Bronchial epithelial cell (primary cell): ENCODE measurements at regions not wholly inside any gene's neighbourhood (a gene's known extent, or its start where the extent isn't known, plus 50 kb on each side); places are given as distances from the start of the nearest gene placed in this dataset.

Experiments used
- DNase-seq: peaks from one replicate; pipeline ENCODE4 v3.0.0-alpha.2; 2010; ENCODE audit warnings: low read depth
- FAIRE-seq: peaks from 2 replicates; lab custom pipeline; 2011; peaks lifted over from hg19 to GRCh38; lab: Jason Lieb, UNC
- H3K27me3 ChIP-seq: 2 replicates; pipeline ENCODE4 v1.5.1; 2011; ENCODE audit warnings: low read length; ENCODE audit not compliant: control insufficient read depth, insufficient read depth
- H3K36me3 ChIP-seq: 2 replicates; pipeline ENCODE4 v1.5.1; 2011; ENCODE audit warnings: low read length; ENCODE audit not compliant: control insufficient read depth, insufficient read depth
- H3K4me3 ChIP-seq: 2 replicates; pipeline ENCODE4 v1.5.1; 2011; ENCODE audit warnings: mild to moderate bottlenecking, low read depth, low read length, control low read depth
- TF ChIP-seq, protein P1 (sequence below): IDR thresholded peaks from 2 replicates; pipeline ENCODE4 v1.5.1; 2011; ENCODE audit warnings: mild to moderate bottlenecking, moderate library complexity, low read length, control low read depth, inconsistent platforms; ENCODE audit not compliant: insufficient read depth, severe bottlenecking

DNA sequence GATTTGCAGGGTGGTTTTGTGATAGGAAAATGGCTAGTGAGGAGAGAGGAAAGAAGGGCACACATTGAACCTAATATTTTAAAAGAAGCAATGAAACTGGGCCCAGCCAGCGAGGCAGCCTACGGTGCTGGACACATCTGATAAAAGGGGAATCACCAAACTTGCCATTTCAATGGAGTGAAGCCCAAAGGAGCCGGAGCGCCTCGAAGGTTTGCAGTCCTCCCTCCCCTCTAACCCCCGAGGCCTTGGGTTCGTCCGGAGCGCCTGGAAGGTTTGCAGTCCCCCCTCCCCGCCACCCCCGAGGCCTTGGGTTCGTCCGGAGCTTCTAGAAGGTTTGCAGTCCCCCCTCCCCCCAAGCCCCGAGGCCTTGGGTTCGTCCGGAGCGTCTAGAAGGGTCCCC is 132.6 kb downstream of the TENT4A start:
- TF ChIP-seq, protein P1, sequence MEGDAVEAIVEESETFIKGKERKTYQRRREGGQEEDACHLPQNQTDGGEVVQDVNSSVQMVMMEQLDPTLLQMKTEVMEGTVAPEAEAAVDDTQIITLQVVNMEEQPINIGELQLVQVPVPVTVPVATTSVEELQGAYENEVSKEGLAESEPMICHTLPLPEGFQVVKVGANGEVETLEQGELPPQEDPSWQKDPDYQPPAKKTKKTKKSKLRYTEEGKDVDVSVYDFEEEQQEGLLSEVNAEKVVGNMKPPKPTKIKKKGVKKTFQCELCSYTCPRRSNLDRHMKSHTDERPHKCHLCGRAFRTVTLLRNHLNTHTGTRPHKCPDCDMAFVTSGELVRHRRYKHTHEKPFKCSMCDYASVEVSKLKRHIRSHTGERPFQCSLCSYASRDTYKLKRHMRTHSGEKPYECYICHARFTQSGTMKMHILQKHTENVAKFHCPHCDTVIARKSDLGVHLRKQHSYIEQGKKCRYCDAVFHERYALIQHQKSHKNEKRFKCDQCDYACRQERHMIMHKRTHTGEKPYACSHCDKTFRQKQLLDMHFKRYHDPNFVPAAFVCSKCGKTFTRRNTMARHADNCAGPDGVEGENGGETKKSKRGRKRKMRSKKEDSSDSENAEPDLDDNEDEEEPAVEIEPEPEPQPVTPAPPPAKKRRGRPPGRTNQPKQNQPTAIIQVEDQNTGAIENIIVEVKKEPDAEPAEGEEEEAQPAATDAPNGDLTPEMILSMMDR: no peak
- no peak overlapping the region for H3K4me3 ChIP-seq
- DNase-seq (no peak), FAIRE-seq (no peak)
- H3K36me3 ChIP-seq: no peaks in the 10 kb centered on the region
- H3K27me3 ChIP-seq: no peaks in the 10 kb centered on the region

GRCh38 chr5:6847870-6848269 is 134.6 kb downstream of the TENT4A start:
- Histone ChIP-seq H3K36me3 (no peaks in the 10 kb centered on the region), H3K4me3 (no peak overlapping the region), H3K27me3 (no peaks in the 10 kb centered on the region)
- TF ChIP-seq, protein P1: no peak
- no peak for FAIRE-seq
- DNase-seq: no peak

GRCh38 chr5:6849316-6850105 is 136.3 kb downstream of the TENT4A start:
- TF ChIP-seq, protein P1: no peak
- DNase-seq: peak; percentile 5
- Histone ChIP-seq H3K4me3 (no peak overlapping the region), H3K27me3 (no peaks in the 10 kb centered on the region), H3K36me3 (no peaks in the 10 kb centered on the region)
- FAIRE-seq: no peak

DNA sequence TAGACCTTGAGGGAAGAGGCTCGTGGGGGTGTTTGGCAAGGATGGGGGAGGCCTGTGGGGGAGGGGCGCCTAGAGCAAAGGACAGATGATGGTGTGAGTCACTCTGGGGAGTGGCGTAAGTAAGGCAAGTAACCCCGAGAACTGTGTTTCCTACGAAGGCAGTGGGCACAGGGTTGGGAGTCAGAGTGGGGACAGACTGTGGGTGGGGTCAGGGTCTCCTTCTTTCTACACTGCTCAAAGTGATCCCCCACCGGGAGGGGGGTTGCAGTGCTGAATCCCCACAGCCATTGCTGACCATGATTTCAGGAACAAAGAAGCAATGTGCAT is 136.8 kb downstream of the TENT4A start:
- H3K4me3 ChIP-seq: no peak overlapping the region
- no peaks in the 10 kb centered on the region for H3K27me3 ChIP-seq
- TF ChIP-seq, protein P1: no peak
- FAIRE-seq (no peak), DNase-seq (no peak)
- no peaks in the 10 kb centered on the region for H3K36me3 ChIP-seq

DNA sequence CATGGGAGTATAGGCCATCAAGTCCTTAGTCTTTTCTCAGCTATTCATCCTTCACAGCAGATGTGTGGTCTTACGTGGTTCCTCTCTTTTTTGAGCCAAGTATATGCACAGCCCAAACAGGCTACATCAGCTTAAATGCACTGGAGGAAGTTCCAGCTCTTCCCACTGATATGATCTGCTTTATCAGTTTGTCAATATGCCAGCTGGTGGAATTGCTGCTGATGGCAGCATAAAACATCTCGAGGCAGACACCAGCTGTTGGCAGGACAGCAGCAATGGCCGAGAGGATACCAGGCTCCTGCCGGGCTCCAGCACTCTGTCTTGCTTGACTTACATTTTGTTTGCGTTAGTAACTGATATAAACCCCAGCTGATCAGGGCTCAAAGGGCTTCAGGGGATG is 143.4 kb downstream of the TENT4A start:
- Histone ChIP-seq H3K27me3 (no peaks in the 10 kb centered on the region), H3K4me3 (no peak overlapping the region), H3K36me3 (no peaks in the 10 kb centered on the region)
- no peak for DNase-seq
- no peak for FAIRE-seq
- TF ChIP-seq, protein P1: no peak

- DNase-seq (no peak), FAIRE-seq (no peak)
- TF ChIP-seq, protein P1: no peak
- Histone ChIP-seq H3K4me3 (no peak overlapping the region), H3K27me3 (no peaks in the 10 kb centered on the region), H3K36me3 (no peaks in the 10 kb centered on the region)
Observed at GRCh38 chr5:6858419-6858818, 145.2 kb downstream of the TENT4A start.
